OCI-LY3 (cell line): ENCODE measurements at regions not wholly inside any gene's neighbourhood (a gene's known extent, or its start where the extent isn't known, plus 50 kb on each side); places are given as distances from the start of the nearest gene placed in this dataset.

ENCODE experiments used
- H2AFZ ChIP-seq: fragments of 200-600, 300-600 bp; shearing (Covaris generic); 2 replicates; pipeline ENCODE4 v1.6.0; 2014; ENCODE audit warnings: antibody characterized with exemption, low read depth, low read length
- H3K27ac ChIP-seq: fragments of 200-600, 300-600 bp; sonication (generic); 2 replicates; pipeline ENCODE4 v1.5.1; 2014; ENCODE audit warnings: mild to moderate bottlenecking, low read length, moderate library complexity, mixed read lengths
- H3K27me3 ChIP-seq: fragments of 200-600, 300-600 bp; sonication (generic); 2 replicates; pipeline ENCODE4 v1.6.1; 2014; ENCODE audit warnings: low read depth, low read length, mixed read lengths
- H3K36me3 ChIP-seq: fragments of 200-600, 300-600 bp; sonication (generic); replicated peaks from 2 replicates; pipeline ENCODE3; 2014; ENCODE audit warnings: low read depth, low read length, mixed read lengths
- H3K4me1 ChIP-seq: fragments of 300-600, 200-600 bp; sonication (generic); 2 replicates; pipeline ENCODE4 v1.6.1; 2014; ENCODE audit warnings: low read length, mixed read lengths
- H3K4me2 ChIP-seq: fragments of 200-600, 300-600 bp; sonication (generic); 2 replicates; pipeline ENCODE4 v1.6.1; 2014; ENCODE audit warnings: low read length, mixed read lengths
- H3K4me3 ChIP-seq: fragments of 300-600, 200-600 bp; sonication (generic); 2 replicates; pipeline ENCODE4 v1.5.1; 2014; ENCODE audit warnings: antibody characterized with exemption, mild to moderate bottlenecking, low read length, moderate library complexity
- H3K79me2 ChIP-seq: fragments of 300-600, 200-600 bp; shearing (Covaris generic); 2 replicates; pipeline ENCODE4 v1.6.1; 2014; ENCODE audit warnings: mild to moderate bottlenecking, low read length, mixed read lengths
- H3K9ac ChIP-seq: fragments of 300-600, 200-600 bp; shearing (Covaris generic); 2 replicates; pipeline ENCODE4 v1.6.0; 2014; ENCODE audit warnings: mild to moderate bottlenecking, low read length, moderate library complexity
- H3K9me3 ChIP-seq: fragments of 200-600, 300-600 bp; shearing (Covaris generic); 2 replicates; pipeline ENCODE4 v1.6.1; 2014; ENCODE audit warnings: low read length, mixed read lengths; ENCODE audit not compliant: insufficient read depth
- H4K20me1 ChIP-seq: fragments of 200-600, 300-600 bp; sonication (generic); 2 replicates; pipeline ENCODE4 v1.6.1; 2016; ENCODE audit warnings: low read length, mixed read lengths; ENCODE audit not compliant: insufficient read depth
- EZH2phosphoT487 ChIP-seq: fragments of 200-600 bp; shearing (Covaris generic); IDR thresholded peaks from 2 replicates; pipeline ENCODE4 v1.6.1; 2018; ENCODE audit warnings: antibody characterized with exemption, mixed run types, low read depth
- TF ChIP-seq, protein P1 (sequence below): fragments of 200-600, 300-600 bp; sonication (generic); IDR thresholded peaks from 2 replicates; pipeline ENCODE4 v1.5.1; 2014; ENCODE audit warnings: antibody characterized with exemption, low read length, low read depth

- Histone ChIP-seq H3K27me3 (no peaks in the 10 kb centered on the region), H2AFZ (no peak overlapping the region), H4K20me1 (no peaks in the 10 kb centered on the region), H3K9ac (no peak overlapping the region), H3K27ac (no peak overlapping the region), H3K36me3 (no peaks in the 10 kb centered on the region), H3K4me2 (no peak overlapping the region), H3K79me2 (no peaks in the 10 kb centered on the region), H3K4me3 (no peak overlapping the region), H3K9me3 (no peaks in the 10 kb centered on the region), H3K4me1 (peaks cover 10% of the 10 kb centered on the region)
- TF ChIP-seq, protein P1, sequence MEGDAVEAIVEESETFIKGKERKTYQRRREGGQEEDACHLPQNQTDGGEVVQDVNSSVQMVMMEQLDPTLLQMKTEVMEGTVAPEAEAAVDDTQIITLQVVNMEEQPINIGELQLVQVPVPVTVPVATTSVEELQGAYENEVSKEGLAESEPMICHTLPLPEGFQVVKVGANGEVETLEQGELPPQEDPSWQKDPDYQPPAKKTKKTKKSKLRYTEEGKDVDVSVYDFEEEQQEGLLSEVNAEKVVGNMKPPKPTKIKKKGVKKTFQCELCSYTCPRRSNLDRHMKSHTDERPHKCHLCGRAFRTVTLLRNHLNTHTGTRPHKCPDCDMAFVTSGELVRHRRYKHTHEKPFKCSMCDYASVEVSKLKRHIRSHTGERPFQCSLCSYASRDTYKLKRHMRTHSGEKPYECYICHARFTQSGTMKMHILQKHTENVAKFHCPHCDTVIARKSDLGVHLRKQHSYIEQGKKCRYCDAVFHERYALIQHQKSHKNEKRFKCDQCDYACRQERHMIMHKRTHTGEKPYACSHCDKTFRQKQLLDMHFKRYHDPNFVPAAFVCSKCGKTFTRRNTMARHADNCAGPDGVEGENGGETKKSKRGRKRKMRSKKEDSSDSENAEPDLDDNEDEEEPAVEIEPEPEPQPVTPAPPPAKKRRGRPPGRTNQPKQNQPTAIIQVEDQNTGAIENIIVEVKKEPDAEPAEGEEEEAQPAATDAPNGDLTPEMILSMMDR: no peak
- TF ChIP-seq EZH2phosphoT487: no peak
Observed at GRCh38 chr4:8771666-8772065, 100.0 kb downstream of the HMX1 start.

GRCh38 chr4:8771258-8771590 lies 100.4 kb downstream of the HMX1 start:
- Histone ChIP-seq H3K4me2 (no peak overlapping the region), H3K9ac (no peak overlapping the region), H3K79me2 (no peaks in the 10 kb centered on the region), H3K4me3 (no peak overlapping the region), H3K27me3 (no peaks in the 10 kb centered on the region), H3K9me3 (no peaks in the 10 kb centered on the region), H2AFZ (no peak overlapping the region), H3K27ac (no peak overlapping the region), H3K4me1 (peaks cover 10% of the 10 kb centered on the region), H3K36me3 (no peaks in the 10 kb centered on the region), H4K20me1 (no peaks in the 10 kb centered on the region)
- TF ChIP-seq, protein P1: no peak
- TF ChIP-seq EZH2phosphoT487: no peak

DNA sequence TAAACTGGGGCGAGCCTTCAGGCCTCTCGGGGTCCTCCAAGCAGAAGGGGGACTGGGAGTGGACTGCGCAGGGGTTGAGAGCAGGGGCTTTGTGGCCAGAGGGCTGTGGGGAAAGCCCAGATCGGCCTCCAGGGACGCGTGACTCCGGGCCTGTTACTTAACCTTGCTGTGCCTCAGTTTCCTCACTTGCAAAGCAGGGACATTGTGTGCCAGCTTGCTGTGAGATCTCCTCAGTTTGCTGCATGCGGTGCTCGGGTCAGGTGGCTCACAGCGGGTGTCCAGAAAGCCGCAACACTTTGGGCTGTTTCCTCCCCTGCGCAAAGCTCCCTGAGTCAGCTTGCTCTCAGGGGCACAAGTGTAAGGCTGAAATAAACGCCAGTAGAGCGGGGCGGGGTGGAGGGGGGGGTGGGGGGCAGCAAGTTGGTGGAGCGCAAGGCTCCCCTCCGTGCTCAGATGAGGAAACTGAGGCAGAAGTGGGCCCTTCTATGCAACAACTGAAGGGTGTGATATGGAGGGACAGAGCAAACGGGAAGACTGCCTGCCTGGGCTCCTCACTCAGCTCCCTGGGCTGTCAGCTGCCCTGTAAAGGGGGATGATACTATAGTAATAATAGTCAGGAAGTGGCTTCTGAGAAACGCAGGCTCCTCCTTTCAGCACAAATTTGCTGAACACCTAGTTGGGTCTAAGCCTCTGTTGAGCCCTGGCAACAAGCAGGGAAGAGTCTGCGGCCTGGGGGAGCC lies 101.0 kb downstream of the HMX1 start:
- Histone ChIP-seq H3K27me3 (no peaks in the 10 kb centered on the region), H2AFZ (no peak overlapping the region), H3K36me3 (no peaks in the 10 kb centered on the region), H3K4me1 (peaks cover 12% of the 10 kb centered on the region), H3K79me2 (no peaks in the 10 kb centered on the region), H3K4me3 (no peak overlapping the region), H3K9ac (no peak overlapping the region), H3K27ac (no peak overlapping the region), H3K4me2 (no peak overlapping the region), H3K9me3 (no peaks in the 10 kb centered on the region), H4K20me1 (no peaks in the 10 kb centered on the region)
- TF ChIP-seq EZH2phosphoT487: no peak
- TF ChIP-seq, protein P1: no peak

DNA sequence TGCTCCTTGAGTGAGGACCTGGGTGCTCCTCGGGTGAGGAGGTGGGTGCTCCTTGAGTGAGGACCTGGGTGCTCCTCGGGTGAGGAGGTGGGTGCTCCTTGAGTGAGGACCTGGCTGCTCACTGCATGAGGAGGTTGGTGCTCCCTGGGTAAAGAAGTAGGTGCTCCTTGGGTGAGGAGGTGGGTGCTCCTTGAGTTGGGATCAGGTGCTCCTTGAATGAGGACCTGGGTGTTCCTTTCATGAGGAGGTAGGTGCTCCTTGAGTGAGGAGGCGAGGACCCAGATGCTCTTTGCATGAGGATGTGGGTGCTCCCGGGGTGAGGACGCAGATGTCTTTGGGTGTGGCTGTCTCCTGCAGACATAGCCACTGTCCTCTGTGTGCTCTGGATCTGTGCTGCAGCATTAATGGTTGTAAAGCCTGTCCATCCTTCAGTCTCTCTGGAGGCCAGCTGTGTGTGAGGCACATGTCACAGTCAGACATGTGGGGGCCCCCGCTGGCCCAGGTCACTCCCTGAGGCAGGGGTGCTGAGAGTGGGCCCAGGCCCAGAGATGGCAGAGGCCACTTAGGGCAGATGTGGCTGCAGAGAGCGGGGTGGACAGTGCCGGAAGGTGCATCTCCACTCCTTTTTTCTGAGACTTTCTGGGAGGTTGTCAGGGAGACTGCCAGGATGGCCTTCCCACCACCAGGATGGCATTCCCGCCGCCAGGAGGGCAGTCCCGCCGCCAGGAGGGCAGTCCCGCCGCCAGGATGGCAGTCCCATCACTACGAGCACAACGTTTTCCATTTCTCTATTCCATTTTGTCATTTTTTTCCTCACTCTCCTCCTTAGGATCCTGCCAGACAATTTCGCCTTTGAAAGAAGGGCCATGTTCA lies 101.8 kb downstream of the HMX1 start:
- H3K36me3 ChIP-seq: no peaks in the 10 kb centered on the region
- TF ChIP-seq, protein P1: no peak
- no peak overlapping the region for H3K4me3 ChIP-seq
- H2AFZ ChIP-seq: no peak overlapping the region
- H4K20me1 ChIP-seq: no peaks in the 10 kb centered on the region
- H3K9me3 ChIP-seq: no peaks in the 10 kb centered on the region
- no peak overlapping the region for H3K9ac ChIP-seq
- H3K79me2 ChIP-seq: no peaks in the 10 kb centered on the region
- H3K27me3 ChIP-seq: no peaks in the 10 kb centered on the region
- H3K27ac ChIP-seq: no peak overlapping the region
- no peak overlapping the region for H3K4me2 ChIP-seq
- H3K4me1 ChIP-seq: peaks cover 16% of the 10 kb centered on the region
